ENCODE measurements at regions not wholly inside any gene's neighbourhood (a gene's known extent, or its start where the extent isn't known, plus 50 kb on each side); places are given as distances from the start of the nearest gene placed in this dataset.
"Not testable (repeated sequence)": the region's sequence is repeated elsewhere in the genome, so short reads cannot be mapped to it uniquely, and the experiment has no call there.

GRCh38 chr5:8714861-8715260, 831.0 kb downstream of the SEMA5A start:
- DNase-seq (ENCODE audit: low spot score) = no peak

DNA sequence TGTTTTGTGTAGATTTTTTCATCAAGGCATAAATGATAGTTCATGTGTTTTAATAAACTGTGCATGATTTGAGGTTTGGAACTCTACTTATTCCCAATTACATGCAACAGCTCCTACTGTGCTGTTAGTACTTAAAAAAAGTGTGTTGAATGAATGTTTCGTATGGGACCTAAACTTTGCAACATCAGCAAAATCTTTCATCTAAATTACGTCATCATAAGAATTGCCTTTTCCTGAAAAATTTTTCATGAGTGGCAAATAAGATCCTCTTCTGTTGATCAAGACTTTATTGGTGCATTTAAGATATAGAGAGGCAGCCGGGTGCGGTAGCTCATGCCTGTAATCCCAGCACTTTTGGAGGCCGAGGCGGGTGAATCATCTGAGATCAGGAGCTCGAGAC, 826.1 kb downstream of the SEMA5A start:
- no peak for DNase-seq (ENCODE audit: low spot score)

DNA sequence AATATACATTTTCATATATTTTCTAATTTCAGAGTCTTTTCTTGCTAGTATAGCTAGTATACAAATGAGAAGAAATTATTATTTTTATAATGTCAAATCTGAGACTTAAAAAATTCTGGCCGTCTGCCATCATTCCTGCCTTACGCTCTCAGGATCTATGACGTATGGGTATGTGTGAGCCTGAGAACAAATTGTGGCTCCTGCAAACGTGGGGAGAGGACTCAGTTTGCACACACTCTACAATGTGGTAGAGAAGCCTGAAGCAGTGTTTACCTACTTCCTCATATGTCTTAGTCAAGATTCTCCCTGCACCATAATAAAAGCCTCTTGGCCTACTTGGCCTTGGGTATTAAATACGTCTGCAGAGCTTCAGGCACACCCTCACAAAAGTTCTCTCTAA, 825.4 kb downstream of the SEMA5A start:
- no peak for DNase-seq (ENCODE audit: low spot score)

DNA sequence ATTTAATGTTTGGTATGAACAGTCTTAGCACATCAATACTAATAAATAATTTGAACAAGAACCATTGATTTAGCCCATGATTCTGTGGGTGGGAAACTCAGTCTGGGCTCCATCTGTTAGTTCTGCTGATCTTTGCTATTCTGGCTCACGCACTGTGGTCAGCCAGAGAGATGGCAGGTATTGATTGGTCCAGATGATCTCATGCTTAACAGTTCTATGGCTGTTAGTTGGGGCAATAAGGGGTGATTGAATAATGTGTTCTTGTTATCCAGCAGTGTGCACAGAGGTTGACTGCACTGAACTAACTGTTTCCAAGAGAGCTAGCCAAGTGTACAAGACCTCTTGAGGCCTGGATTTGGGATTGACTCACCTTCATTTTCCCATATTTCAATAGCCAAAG, 824.3 kb downstream of the SEMA5A start:
- no peak for DNase-seq (ENCODE audit: low spot score)

DNA sequence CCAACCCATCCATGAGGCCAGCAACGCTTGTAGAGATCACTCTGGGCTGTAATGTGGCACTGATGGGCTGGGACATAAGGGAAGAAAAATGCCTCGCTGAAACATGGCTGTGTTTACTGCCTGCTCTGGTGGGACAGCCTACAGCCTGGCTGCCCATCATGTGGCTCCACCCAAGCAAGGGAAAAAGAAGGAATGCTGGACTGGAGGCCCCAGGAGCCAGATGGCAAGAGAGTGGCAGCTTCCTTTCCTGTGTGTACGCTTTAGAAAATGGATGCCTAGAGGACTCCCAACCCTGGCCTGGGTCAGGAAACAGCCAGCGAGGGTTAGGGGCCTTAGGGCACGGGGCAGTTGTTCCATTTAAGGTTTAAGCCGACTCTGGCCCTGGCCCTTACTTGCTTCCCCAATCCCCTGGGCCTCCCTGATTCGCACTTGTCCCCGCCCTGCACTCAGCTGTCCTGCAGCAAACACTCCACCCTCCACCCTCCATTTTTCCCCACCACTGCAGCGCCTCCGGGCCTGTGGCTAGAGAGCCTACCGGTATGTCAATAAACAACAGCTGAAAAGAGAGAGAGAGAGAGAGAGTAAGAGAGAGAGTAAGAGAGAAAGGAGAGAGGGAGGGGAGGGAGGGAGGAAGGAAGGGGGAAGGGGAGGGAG, 819.4 kb downstream of the SEMA5A start:
- DNase-seq (ENCODE audit: low spot score) = no peak

DNA sequence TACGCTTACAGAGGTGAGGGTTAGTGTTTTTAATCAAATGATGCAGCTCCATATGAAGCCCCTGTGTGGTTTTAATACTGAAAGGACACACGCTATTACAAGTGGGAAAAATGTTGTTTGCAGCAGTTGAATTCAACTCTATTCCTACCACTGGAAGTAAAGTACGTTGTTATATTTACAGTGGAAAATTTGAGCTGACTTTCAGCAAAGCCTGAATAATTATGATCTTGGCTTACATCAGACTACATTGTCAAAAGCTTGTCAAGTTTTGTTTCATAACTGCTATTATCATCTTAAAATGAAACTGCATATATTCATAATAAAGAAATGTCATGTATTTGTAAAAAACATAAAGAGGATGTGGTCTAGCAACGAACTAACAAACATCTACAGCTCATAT, 818.5 kb downstream of the SEMA5A start:
- DNase-seq (ENCODE audit: low spot score) = no peak

GRCh38 chr5:8729437-8729836, 816.4 kb downstream of the SEMA5A start:
- no peak for DNase-seq (ENCODE audit: low spot score)

- DNase-seq (ENCODE audit: low spot score) = no peak
Measured at GRCh38 chr5:8730194-8730593, 815.7 kb downstream of the SEMA5A start.

DNA sequence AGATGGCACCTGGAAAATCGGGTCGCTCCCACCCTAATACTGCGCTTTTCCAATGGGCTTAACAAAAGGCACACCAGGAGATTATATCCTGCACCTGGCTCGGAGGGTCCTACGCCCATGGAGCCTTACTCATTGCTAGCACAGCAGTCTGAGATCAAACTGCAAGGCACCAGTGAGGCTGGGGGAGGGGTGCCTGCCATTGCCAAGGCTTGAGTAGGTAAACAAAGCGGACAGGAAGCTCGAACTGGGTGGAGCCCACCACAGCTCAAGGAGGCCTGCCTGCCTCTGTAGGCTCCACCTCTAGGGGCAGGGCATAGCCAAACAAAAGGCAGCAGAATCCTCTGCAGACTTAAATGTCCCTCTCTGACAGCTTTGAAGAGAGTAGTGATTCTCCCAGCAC, 814.8 kb downstream of the SEMA5A start:
- not testable (repeated sequence) for DNase-seq (ENCODE audit: low spot score)

GRCh38 chr5:8740595-8740994, 805.3 kb downstream of the SEMA5A start:
- no peak for DNase-seq (ENCODE audit: low spot score)

DNA sequence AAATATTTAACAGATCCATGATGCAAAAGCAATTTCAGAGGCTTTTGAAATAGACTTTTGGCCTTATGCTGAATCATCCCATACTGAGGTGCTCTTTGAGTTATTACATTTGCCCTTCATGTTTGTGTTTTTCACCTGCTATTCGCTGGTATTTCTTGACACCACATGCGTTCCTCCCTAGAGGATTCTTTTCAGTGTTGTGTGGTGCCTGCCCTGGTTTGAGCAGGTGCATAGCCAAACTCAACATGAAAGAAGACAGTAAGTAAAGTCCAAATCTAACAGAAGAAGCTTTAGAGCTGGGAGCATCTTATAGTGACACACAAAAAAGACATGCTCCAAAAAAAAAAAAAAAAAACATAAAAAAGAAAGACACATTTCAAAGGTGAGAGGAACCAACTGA, 796.3 kb downstream of the SEMA5A start:
- DNase-seq (ENCODE audit: low spot score) = no peak

DNA sequence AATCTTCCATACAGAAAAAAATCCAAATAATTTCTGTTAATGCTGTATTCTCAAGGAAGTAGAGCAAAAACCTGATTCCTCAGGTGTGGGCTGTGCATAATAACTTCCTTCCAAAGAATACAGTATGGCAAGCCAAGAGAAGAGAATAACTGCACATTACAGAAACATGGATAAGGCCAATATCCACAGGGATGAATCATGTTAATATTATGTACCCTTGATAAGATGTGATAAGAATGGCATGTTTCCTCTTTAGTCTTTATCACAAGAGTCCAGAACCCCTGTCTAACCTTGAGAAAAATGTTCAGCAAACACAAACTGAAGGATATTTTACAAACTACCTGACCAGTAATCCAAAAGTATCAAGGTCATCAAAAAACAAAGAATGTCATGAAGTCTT, 795.8 kb downstream of the SEMA5A start:
- DNase-seq (ENCODE audit: low spot score) = no peak

- DNase-seq (ENCODE audit: low spot score) = no peak
Measured at GRCh38 chr5:8751971-8752370, 793.9 kb downstream of the SEMA5A start.

DNA sequence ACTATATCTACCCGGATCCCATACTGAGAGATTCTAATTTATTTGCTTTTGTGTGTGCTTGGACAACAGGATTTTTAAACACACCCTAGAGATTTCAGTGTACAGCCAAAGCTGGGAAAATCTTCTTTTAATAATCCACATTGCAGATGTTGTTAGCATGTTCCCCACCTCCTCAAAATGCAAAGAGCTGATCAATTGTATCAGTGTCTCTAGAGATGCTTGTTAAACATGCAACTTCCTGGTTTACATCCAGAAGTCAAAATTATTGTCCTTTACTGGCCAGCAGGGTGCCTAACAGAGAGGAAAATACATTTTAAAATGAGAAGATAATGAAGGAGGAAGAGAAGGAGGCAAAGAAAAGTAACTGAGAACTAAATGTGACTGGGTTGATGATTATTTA, 793.3 kb downstream of the SEMA5A start:
- DNase-seq (ENCODE audit: low spot score) = no peak

GRCh38 chr5:8756498-8757084, 789.3 kb downstream of the SEMA5A start:
- no peak for DNase-seq (ENCODE audit: low spot score)

- DNase-seq (ENCODE audit: low spot score) = no peak
Measured at GRCh38 chr5:8765886-8766285, 780.0 kb downstream of the SEMA5A start.

- no peak for DNase-seq (ENCODE audit: low spot score)
Measured at GRCh38 chr5:8766448-8766847, 779.4 kb downstream of the SEMA5A start.

- DNase-seq (ENCODE audit: low spot score) = no peak
Measured at GRCh38 chr5:8767111-8767510, 778.8 kb downstream of the SEMA5A start.

- DNase-seq (ENCODE audit: low spot score) = no peak
Measured at GRCh38 chr5:8767746-8768145, 778.1 kb downstream of the SEMA5A start.

DNA sequence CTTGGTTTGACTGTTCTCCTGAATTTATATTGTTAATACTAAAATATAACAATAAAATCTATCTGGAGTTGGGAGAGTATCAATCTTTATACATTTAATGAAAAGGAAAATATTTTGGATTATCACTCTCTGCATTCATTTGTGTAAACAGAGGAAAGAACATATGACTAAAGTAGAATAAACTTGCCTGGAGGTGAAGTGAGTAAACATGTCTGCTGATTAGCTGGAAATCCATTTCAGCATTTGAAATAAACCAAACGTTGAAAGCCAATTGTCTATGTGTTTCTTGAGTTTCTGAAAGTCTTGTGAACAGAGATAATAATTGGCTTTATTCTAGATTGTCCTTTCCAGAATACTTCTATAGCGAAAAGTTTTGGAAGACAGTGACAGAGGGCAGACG, 776.2 kb downstream of the SEMA5A start:
- DNase-seq (ENCODE audit: low spot score) = no peak

DNA sequence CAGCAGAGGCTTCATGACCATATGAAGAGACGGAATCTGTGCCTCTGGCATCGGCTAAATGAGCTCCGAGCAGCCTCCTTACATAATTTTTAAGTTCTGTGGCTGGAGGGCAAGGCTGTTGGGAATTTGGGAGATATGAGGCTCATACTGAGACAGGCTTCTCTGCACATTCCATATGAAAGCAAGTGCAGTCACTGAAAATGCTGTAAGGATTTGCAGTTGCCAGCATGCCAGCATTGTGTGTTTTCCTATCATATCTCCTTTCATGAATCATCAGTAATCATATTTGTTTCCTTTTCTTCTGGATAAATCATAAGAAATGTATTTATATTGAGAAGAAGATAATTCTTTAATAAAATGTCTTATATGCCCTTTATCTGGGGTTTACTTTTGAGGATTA, 775.4 kb downstream of the SEMA5A start:
- no peak for DNase-seq (ENCODE audit: low spot score)

GRCh38 chr5:8773046-8773615, 772.7 kb downstream of the SEMA5A start:
- DNase-seq (ENCODE audit: low spot score) = no peak

- DNase-seq (ENCODE audit: low spot score) = no peak
Measured at GRCh38 chr5:8784692-8785091, 761.2 kb downstream of the SEMA5A start.

GRCh38 chr5:8788246-8788645, 757.6 kb downstream of the SEMA5A start:
- DNase-seq (ENCODE audit: low spot score) = no peak

Data from hematopoietic multipotent progenitor cell treated with erythropoietin and hydrocortisone succinate and interleukin-3 and kit ligand, for 17 days (in vitro differentiated cells).